CD14-positive monocyte (primary cell): ENCODE measurements at regions not wholly inside any gene's neighbourhood (a gene's known extent, or its start where the extent isn't known, plus 50 kb on each side); places are given as distances from the start of the nearest gene placed in this dataset.

Experiments
- DNase-seq, 3 donors: peaks; one replicate each; pipeline ENCODE4 v3.0.0-alpha.2; 2011 to 2022
- H2AFZ ChIP-seq: 2 replicates; pipeline ENCODE4 v1.6.0; 2012; ENCODE audit warnings: mild to moderate bottlenecking, low read depth, low read length, inconsistent platforms; ENCODE audit not compliant: insufficient read depth, poor library complexity, severe bottlenecking
- H3K27ac ChIP-seq, 2 donors: 1 replicate in 1 of 2; 2 replicates in 1 of 2; pipeline ENCODE4 v1.5.1; 2012 to 2013; ENCODE audit warnings: low read length in 2 of 2, control low read depth in 1 of 2, inconsistent platforms in 1 of 2, low read depth in 1 of 2, mild to moderate bottlenecking in 1 of 2
- H3K27me3 ChIP-seq, 2 donors: one replicate each; pipeline versions ENCODE4 v1.6.0 to v1.6.1; 2011 to 2013; ENCODE audit warnings: low read length in 2 of 2; ENCODE audit not compliant: control insufficient read depth in 2 of 2, insufficient read depth in 2 of 2
- H3K36me3 ChIP-seq, 2 donors: replicated peaks in 1 of 2; 1 replicate in 1 of 2; 2 replicates in 1 of 2; pipeline versions ENCODE4 v1.5.1 to v1.6.1; 2012 to 2013; ENCODE audit warnings: low read length in 2 of 2, control low read depth in 1 of 2, inconsistent platforms in 1 of 2, mild to moderate bottlenecking in 1 of 2; ENCODE audit not compliant: insufficient read depth in 2 of 2, control insufficient read depth in 1 of 2
- H3K4me1 ChIP-seq, 2 donors: 1 replicate in 1 of 2; 2 replicates in 1 of 2; pipeline versions ENCODE4 v1.5.1 to v1.6.1; 2012 to 2013; ENCODE audit warnings: low read length in 2 of 2, control low read depth in 1 of 2, inconsistent platforms in 1 of 2, mild to moderate bottlenecking in 1 of 2, moderate library complexity in 1 of 2; ENCODE audit not compliant: insufficient read depth in 2 of 2, control insufficient read depth in 1 of 2
- H3K4me2 ChIP-seq: replicated peaks from 2 replicates; pipeline ENCODE3; 2012; ENCODE audit warnings: low read length, moderate library complexity, mild to moderate bottlenecking; ENCODE audit not compliant: poor library complexity, severe bottlenecking; ENCODE audit errors: extremely low read depth
- H3K4me3 ChIP-seq, 3 experiments: fragments of 200-600 bp in 1 of 3; sonication (generic) in 1 of 3; replicated peaks in 1 of 3; 1 replicate in 2 of 3; 2 replicates in 1 of 3; pipeline ENCODE4 v1.5.1; 2011 to 2013; ENCODE audit warnings: low read length in 3 of 3, mild to moderate bottlenecking in 3 of 3, control low read depth in 2 of 3, low read depth in 2 of 3, inconsistent platforms in 1 of 3, moderate library complexity in 1 of 3
- H3K79me2 ChIP-seq: 2 replicates; pipeline ENCODE4 v1.6.0; 2012; ENCODE audit warnings: mild to moderate bottlenecking, control low read depth, inconsistent platforms, low read length, moderate library complexity; ENCODE audit not compliant: insufficient read depth
- H3K9ac ChIP-seq: 2 replicates; pipeline ENCODE4 v1.6.0; 2017; ENCODE audit warnings: low read length, mild to moderate bottlenecking; ENCODE audit not compliant: insufficient read depth, poor library complexity, severe bottlenecking
- H3K9me3 ChIP-seq, 2 donors: replicated peaks in 1 of 2; 1 replicate in 1 of 2; 2 replicates in 1 of 2; pipeline versions ENCODE4 v1.5.1 to v1.6.1; 2012 to 2013; ENCODE audit warnings: low read length in 2 of 2, control low read depth in 1 of 2; ENCODE audit not compliant: control insufficient read depth in 1 of 2, insufficient read depth in 1 of 2
- H4K20me1 ChIP-seq: 2 replicates; pipeline ENCODE4 v1.6.0; 2012; ENCODE audit warnings: mild to moderate bottlenecking, low read length, control low read depth, moderate library complexity; ENCODE audit not compliant: insufficient read depth
- H3K27ac Mint-ChIP-seq, 7 donors: one replicate each; pipeline ENCODE4 v1.8.0; 2020; ENCODE audit warnings: mild to moderate bottlenecking in 7 of 7, mixed read lengths in 7 of 7, moderate library complexity in 6 of 7, inconsistent platforms in 2 of 7
- H3K27me3 Mint-ChIP-seq, 3 donors: one replicate each; pipeline ENCODE4 v1.8.0; 2021 to 2022; ENCODE audit warnings: low read depth in 3 of 3, mild to moderate bottlenecking in 3 of 3, mixed read lengths in 3 of 3, moderate library complexity in 3 of 3, inconsistent platforms in 1 of 3
- H3K36me3 Mint-ChIP-seq, 2 donors: one replicate each; pipeline ENCODE4 v1.8.0; 2020; ENCODE audit warnings: mixed read lengths in 2 of 2, inconsistent platforms in 1 of 2, mild to moderate bottlenecking in 1 of 2
- H3K4me1 Mint-ChIP-seq: one replicate; pipeline ENCODE4 v1.8.0; 2020; ENCODE audit warnings: mild to moderate bottlenecking, mixed read lengths
- H3K4me3 Mint-ChIP-seq, 2 donors: one replicate each; pipeline ENCODE4 v1.8.0; 2020; ENCODE audit warnings: mild to moderate bottlenecking in 2 of 2, mixed read lengths in 2 of 2, moderate library complexity in 1 of 2
- H3K9me3 Mint-ChIP-seq, 7 donors: one replicate each; pipeline ENCODE4 v1.8.0; 2020 to 2022; ENCODE audit warnings: mixed read lengths in 7 of 7, mild to moderate bottlenecking in 6 of 7, moderate library complexity in 6 of 7, inconsistent platforms in 2 of 7
- CTCF ChIP-seq: fragments of 200-600 bp; IDR thresholded peaks from one replicate; pipeline ENCODE4 v1.8.0; 2022; ENCODE audit warnings: antibody characterized with exemption, mild to moderate bottlenecking
- WGBS: methylation state at CpG from one replicate; pipeline ENCODE4 v1.1.5; 2013; ENCODE audit warnings: missing lambda C conversion rate; ENCODE audit not compliant: insufficient coverage; 5-methylcytosine and 5-hydroxymethylcytosine counted together
- intact Hi-C, 2 donors: fragments of 100-400 bp; cut with micrococcal nuclease; formaldehyde crosslinking; loops; one replicate each; pipeline versions ENCODE4 v1.15.0 to v1.15.1; 2023

- H3K27ac Mint-ChIP-seq: no peak overlapping the region
- Histone ChIP-seq H3K27me3 (no peaks in the 10 kb centered on the region), H3K9me3 (no peaks in the 10 kb centered on the region), H3K36me3 (no peaks in the 10 kb centered on the region), H4K20me1 (no peaks in the 10 kb centered on the region), H3K4me3 (no peak overlapping the region), H3K79me2 (no peaks in the 10 kb centered on the region), H3K4me2 (no peak overlapping the region), H3K9ac (no peak overlapping the region), H2AFZ (no peak overlapping the region), H3K27ac (no peak overlapping the region), H3K4me1 (no peaks in the 10 kb centered on the region)
- H3K4me1 Mint-ChIP-seq: no peaks in the 10 kb centered on the region
- peaks cover 2 to 10% (median 5%) of the 10 kb centered on the region in 7 donors for H3K9me3 Mint-ChIP-seq
- no peak overlapping the region for H3K4me3 Mint-ChIP-seq
- no peaks in the 10 kb centered on the region for H3K36me3 Mint-ChIP-seq
- DNase-seq: no peak
- peaks cover 0 to 2% (median 0%) of the 10 kb centered on the region in 3 donors for H3K27me3 Mint-ChIP-seq
- intact Hi-C loops: no loop called here
- WGBS: no CpG with 5 or more reads among the region's 2 CpGs
- TF ChIP-seq CTCF: no peak
Measured at GRCh38 chr12:78501825-78502224, 362.7 kb upstream of the SYT1 start.

DNA sequence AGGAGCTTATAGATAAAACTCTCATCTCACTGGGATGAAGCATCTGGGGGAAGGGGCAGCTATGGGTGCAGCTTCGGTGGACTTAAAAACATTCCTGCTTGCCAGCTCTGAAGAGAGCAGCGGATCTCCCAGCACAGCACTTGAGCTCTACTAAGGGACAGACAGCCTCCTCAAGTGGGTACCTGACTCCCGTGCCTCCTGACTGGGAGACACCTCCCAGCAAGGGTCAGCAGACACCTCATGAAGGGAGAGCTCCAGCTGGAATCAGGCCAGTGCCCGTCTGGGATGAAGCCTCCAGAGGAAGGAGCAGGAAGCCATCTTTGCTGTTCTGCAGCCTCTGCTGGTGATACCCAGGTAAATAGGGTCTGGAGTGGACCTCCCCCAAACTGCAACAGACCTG is 345.2 kb upstream of the SYT1 start:
- H3K27ac Mint-ChIP-seq: no peak overlapping the region
- no peak overlapping the region for H3K9ac ChIP-seq
- H3K4me2 ChIP-seq: no peak overlapping the region
- no peaks in the 10 kb centered on the region for H3K27me3 Mint-ChIP-seq
- H2AFZ ChIP-seq: no peak overlapping the region
- peaks cover 2 to 21% (median 7%) of the 10 kb centered on the region in 7 donors for H3K9me3 Mint-ChIP-seq
- TF ChIP-seq CTCF: no peak
- intact Hi-C loops: no loop called here
- no peak overlapping the region for H3K4me3 ChIP-seq
- H3K4me3 Mint-ChIP-seq: no peak overlapping the region
- no peaks in the 10 kb centered on the region for H3K36me3 ChIP-seq
- H3K36me3 Mint-ChIP-seq: no peaks in the 10 kb centered on the region
- H3K27ac ChIP-seq: no peak overlapping the region
- H3K4me1 ChIP-seq: no peaks in the 10 kb centered on the region
- DNase-seq: no peak
- no peaks in the 10 kb centered on the region for H3K4me1 Mint-ChIP-seq
- H3K27me3 ChIP-seq: no peaks in the 10 kb centered on the region
- H4K20me1 ChIP-seq: no peaks in the 10 kb centered on the region
- 85% methylated on average over 3 of the region's 4 CpGs for WGBS
- peaks cover 10 to 13% of the 10 kb centered on the region in 2 donors for H3K9me3 ChIP-seq
- H3K79me2 ChIP-seq: no peaks in the 10 kb centered on the region
